HepG2 (cell line): ENCODE measurements at regions not wholly inside any gene's neighbourhood (a gene's known extent, or its start where the extent isn't known, plus 50 kb on each side); places are given as distances from the start of the nearest gene placed in this dataset.

Source experiments
- CTCF ChIP-seq: sonication (generic); formaldehyde crosslinking; IDR thresholded peaks from 2 replicates; pipeline ENCODE4 v1.5.0; 2020; ENCODE audit warnings: mild to moderate bottlenecking, missing genetic modification reagents, moderate library complexity
- ETV6 ChIP-seq: sonication (generic); formaldehyde crosslinking; conservative IDR thresholded peaks from 2 replicates; pipeline ENCODE4 v1.4.0; 2020; ENCODE audit warnings: missing genetic modification reagents
- EZH2 ChIP-seq: conservative IDR thresholded peaks from 2 replicates; pipeline ENCODE4 v1.6.1; 2012; ENCODE audit warnings: mild to moderate bottlenecking, low read depth, low read length, moderate library complexity
- HDAC1 ChIP-seq: sonication (generic); formaldehyde crosslinking; IDR thresholded peaks from 2 replicates; pipeline ENCODE4 v1.5.1; 2020; ENCODE audit warnings: mild to moderate bottlenecking, missing genetic modification reagents
- HMGA1 ChIP-seq: sonication (generic); formaldehyde crosslinking; conservative IDR thresholded peaks from 2 replicates; pipeline ENCODE4 v1.4.0; 2020; ENCODE audit warnings: missing genetic modification reagents
- HOXA5 ChIP-seq: sonication (generic); formaldehyde crosslinking; IDR thresholded peaks from 2 replicates; pipeline ENCODE4 v1.4.0; 2020; ENCODE audit warnings: missing genetic modification reagents
- JUND ChIP-seq: sonication (generic); formaldehyde crosslinking; IDR thresholded peaks from 2 replicates; pipeline ENCODE4 v1.8.0; 2022; ENCODE audit warnings: mild to moderate bottlenecking, missing genetic modification reagents
- NFATC3 ChIP-seq: sonication (generic); formaldehyde crosslinking; IDR thresholded peaks from 2 replicates; pipeline ENCODE4 v1.5.1; 2020; ENCODE audit warnings: mild to moderate bottlenecking, missing genetic modification reagents
- RFX5 ChIP-seq: IDR thresholded peaks from 2 replicates; pipeline ENCODE4 v1.6.1; 2011; ENCODE audit warnings: low read depth, low read length, improper control_type of control experiment
- ZHX2 ChIP-seq, 2 experiments: sonication (generic) in 1 of 2; formaldehyde crosslinking in 1 of 2; IDR thresholded peaks; 2 replicates each; pipeline versions ENCODE4 v1.6.1 to v1.9.0; 2014 to 2022; ENCODE audit warnings: antibody characterized with exemption in 1 of 2, borderline replicate concordance in 1 of 2, inconsistent platforms in 1 of 2, low read depth in 1 of 2, missing genetic modification reagents in 1 of 2
- ZNF3 ChIP-seq: IDR thresholded peaks from 2 replicates; pipeline ENCODE4 v1.7.0; 2017; ENCODE audit warnings: inconsistent platforms

DNA sequence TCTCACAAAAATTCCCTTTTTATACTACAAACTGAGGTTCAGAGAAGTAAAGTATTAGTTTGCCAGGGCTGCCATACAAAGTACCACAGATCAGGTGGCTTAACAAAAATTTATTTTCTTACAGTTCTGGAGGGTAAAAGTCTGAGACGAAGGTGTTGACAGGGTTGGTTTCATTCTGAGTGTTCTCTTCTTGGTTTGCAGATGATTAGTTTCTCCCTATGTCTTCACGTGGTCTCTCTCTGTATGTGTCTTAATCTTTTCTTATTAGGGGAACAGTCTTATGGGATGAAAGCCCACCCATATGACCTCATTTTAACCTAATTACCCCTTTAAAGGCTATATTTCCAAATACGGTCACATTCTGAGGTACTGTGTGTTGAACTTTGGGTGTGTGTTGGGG, 274.2 kb downstream of the BRINP1 start:
- TF ChIP-seq HOXA5 (CRISPR knock-in tag) (no peak), HDAC1 (CRISPR knock-in tag) (no peak), CTCF (CRISPR knock-in tag) (no peak), RFX5 (no peak), NFATC3 (CRISPR knock-in tag) (no peak), ETV6 (CRISPR knock-in tag) (no peak), ZHX2 (IDR thresholded peaks at IDR 0.05; ENCODE audit: low read depth) (no peak), ZHX2 (CRISPR knock-in tag; IDR thresholded peaks at IDR 0.05; ENCODE audit: borderline replicate concordance) (no peak), EZH2 (no peak), ZNF3 (CRISPR knock-in tag) (no peak), JUND (no peak), HMGA1 (CRISPR knock-in tag) (no peak)
